HCT116 (cell line): ENCODE measurements at regions not wholly inside any gene's neighbourhood (a gene's known extent, or its start where the extent isn't known, plus 50 kb on each side); places are given as distances from the start of the nearest gene placed in this dataset.

Experiments
- ATAC-seq: fragments of 200-7000 bp; cut with Tn5 transposase; 2 replicates; pipeline ENCODE4 v1.9.1; 2020; ENCODE audit warnings: mild to moderate bottlenecking, moderate library complexity
- BruUV-seq: library from RNA; stranded (reverse); fragments of 400-500 nt; replicated peaks from 2 replicates; lab custom pipeline; 2021; lab: Mats Ljungman, UMichigan
- CTCF ChIA-PET: fragments of 300-600 bp; sonication (Branson Sonifier 250); formaldehyde crosslinking; loops from one replicate; lab custom pipeline; 2021; ENCODE audit warnings: antibody characterized with exemption; lab: Charles Lee
- POLR2A ChIA-PET: fragments of 300-600, 350-600 bp; sonication (Branson Sonifier 250); formaldehyde crosslinking; loops from one replicate; lab custom pipeline; 2021; ENCODE audit warnings: antibody characterized with exemption; lab: Charles Lee
- RAD21 ChIA-PET, 2 experiments: fragments of 300-600 bp; sonication (Branson Sonifier 250); formaldehyde crosslinking; loops; one replicate each; lab custom pipeline; 2023; ENCODE audit warnings: low total read pairs in 2 of 2; ENCODE audit not compliant: uncharacterized antibody in 2 of 2, unreplicated experiment in 2 of 2, low non-redundant PET in 1 of 2; lab: Charles Lee
- DNase-seq: peaks from one replicate; pipeline ENCODE4 v3.0.0-alpha.2; 2010; ENCODE audit warnings: low read depth, low spot score
- H2AFZ ChIP-seq: fragments of 200-600 bp; shearing (Covaris generic), sonication (generic); 2 replicates; pipeline ENCODE4 v1.6.1; 2017; ENCODE audit warnings: low read depth, mixed run types, mixed read lengths, antibody characterized with exemption, low read length; ENCODE audit not compliant: poor library complexity, severe bottlenecking
- H3K27ac ChIP-seq: 2 replicates; pipeline ENCODE4 v1.5.1; 2012; ENCODE audit warnings: low read depth, low read length
- H3K27me3 ChIP-seq: fragments of 200-600 bp; sonication (generic); 2 replicates; pipeline ENCODE4 v1.6.1; 2016; ENCODE audit warnings: mixed run types, low read length, mixed read lengths; ENCODE audit not compliant: insufficient read depth
- H3K36me3 ChIP-seq, 2 experiments: fragments of 200-500 bp in 1 of 2; fragments of 200-600 bp in 1 of 2; sonication (Bioruptor generic) in 1 of 2; sonication (generic) in 1 of 2; 2 replicates each; pipeline versions ENCODE4 v1.5.1 to v1.6.1; 2014 to 2016; ENCODE audit warnings: low read length in 2 of 2, inconsistent platforms in 1 of 2, mixed read lengths in 1 of 2, mixed run types in 1 of 2; ENCODE audit not compliant: insufficient read depth in 2 of 2, control insufficient read depth in 1 of 2
- H3K4me1 ChIP-seq, 2 experiments: fragments of 200-600 bp in 1 of 2; sonication (generic) in 1 of 2; 2 replicates each; pipeline versions ENCODE4 v1.5.1 to v1.6.1; 2012 to 2017; ENCODE audit warnings: low read length in 2 of 2, inconsistent platforms in 1 of 2, mild to moderate bottlenecking in 1 of 2, mixed read lengths in 1 of 2, mixed run types in 1 of 2, moderate library complexity in 1 of 2; ENCODE audit not compliant: insufficient read depth in 2 of 2, control insufficient read depth in 1 of 2
- H3K4me2 ChIP-seq: fragments of 200-600 bp; sonication (generic); 2 replicates; pipeline ENCODE4 v1.6.1; 2017; ENCODE audit warnings: mixed run types, low read length, mixed read lengths
- H3K4me3 ChIP-seq, 2 experiments: fragments of 200-600 bp in 1 of 2; sonication (generic) in 1 of 2; replicated peaks in 1 of 2; 2 replicates each; pipeline ENCODE4 v1.5.1; 2011 to 2016; ENCODE audit warnings: low read length in 2 of 2, control low read depth in 1 of 2, low read depth in 1 of 2, mild to moderate bottlenecking in 1 of 2, mixed read lengths in 1 of 2, mixed run types in 1 of 2
- H3K79me2 ChIP-seq: fragments of 200-600 bp; sonication (generic); 2 replicates; pipeline ENCODE4 v1.6.1; 2017; ENCODE audit warnings: mild to moderate bottlenecking, mixed run types, low read length, moderate library complexity, mixed read lengths; ENCODE audit not compliant: insufficient read depth
- H3K9ac ChIP-seq: fragments of 200-600 bp; sonication (generic); 2 replicates; pipeline ENCODE4 v1.6.1; 2016; ENCODE audit warnings: low read length, mixed read lengths
- H3K9me2 ChIP-seq: fragments of 200-600 bp; sonication (generic), shearing (Covaris generic); 2 replicates; pipeline ENCODE4 v1.6.1; 2017; ENCODE audit warnings: mixed run types, mild to moderate bottlenecking, moderate library complexity; ENCODE audit not compliant: insufficient read depth
- H3K9me3 ChIP-seq, 2 experiments: fragments of 200-500 bp in 1 of 2; fragments of 200-600 bp in 1 of 2; sonication (Bioruptor generic) in 1 of 2; sonication (generic) in 1 of 2; 2 replicates each; pipeline ENCODE4 v1.6.1; 2014 to 2017; ENCODE audit warnings: low read length in 2 of 2, mixed read lengths in 2 of 2, inconsistent platforms in 1 of 2, low read depth in 1 of 2, mild to moderate bottlenecking in 1 of 2, mixed run types in 1 of 2, moderate library complexity in 1 of 2; ENCODE audit not compliant: control insufficient read depth in 1 of 2, insufficient read depth in 1 of 2
- H4K20me1 ChIP-seq: fragments of 200-600 bp; sonication (generic), shearing (Covaris generic); 2 replicates; pipeline ENCODE4 v1.6.1; 2017; ENCODE audit warnings: mixed run types, mild to moderate bottlenecking, moderate library complexity; ENCODE audit not compliant: insufficient read depth
- CEBPB ChIP-seq: IDR thresholded peaks from 2 replicates; pipeline ENCODE4 v1.6.1; 2012; ENCODE audit warnings: low read depth
- EGR1 ChIP-seq: IDR thresholded peaks from 2 replicates; pipeline ENCODE4 v1.6.1; 2012; ENCODE audit warnings: low read depth
- ELF1 ChIP-seq: IDR thresholded peaks from 2 replicates; pipeline ENCODE4 v1.6.1; 2012; ENCODE audit warnings: low read depth, borderline replicate concordance
- FOSL1 ChIP-seq: IDR thresholded peaks from 2 replicates; pipeline ENCODE4 v1.6.1; 2012; ENCODE audit warnings: low read depth
- JUND ChIP-seq: IDR thresholded peaks from 2 replicates; pipeline ENCODE4 v1.6.1; 2012
- MAX ChIP-seq: IDR thresholded peaks from 2 replicates; pipeline ENCODE4 v1.6.1; 2012
- POLR2A ChIP-seq: IDR thresholded peaks from 2 replicates; pipeline ENCODE4 v1.7.0; 2011; ENCODE audit warnings: borderline replicate concordance; ENCODE audit not compliant: insufficient read depth, insufficient read length; ENCODE audit errors: extremely low read depth
- POLR2AphosphoS5 ChIP-seq: IDR thresholded peaks from 2 replicates; pipeline ENCODE4 v1.6.1; 2011; ENCODE audit warnings: mild to moderate bottlenecking, low read depth, low read length, moderate library complexity
- SIN3A ChIP-seq: IDR thresholded peaks from 2 replicates; pipeline ENCODE4 v1.6.1; 2012; ENCODE audit warnings: low read depth
- SP1 ChIP-seq: IDR thresholded peaks from 2 replicates; pipeline ENCODE4 v1.6.1; 2012; ENCODE audit warnings: low read depth
- SRF ChIP-seq: IDR thresholded peaks from 2 replicates; pipeline ENCODE4 v1.6.1; 2012; ENCODE audit warnings: low read depth
- ZFX ChIP-seq: fragments of 450-650 bp; IDR thresholded peaks from 2 replicates; pipeline ENCODE4 v1.6.1; 2017
- ZNF274 ChIP-seq: fragments of 200-500 bp; sonication (Bioruptor generic); IDR thresholded peaks from 2 replicates; pipeline ENCODE4 v1.6.1; 2014; ENCODE audit warnings: mild to moderate bottlenecking, low read depth, low read length, inconsistent platforms
- intact Hi-C: fragments of 100-400 bp; cut with micrococcal nuclease; formaldehyde crosslinking; loops from 2 replicates; pipeline ENCODE4 v1.10.0; 2022
- TF ChIP-seq, protein P1 (sequence below): IDR thresholded peaks from 2 replicates; pipeline ENCODE4 v1.6.1; 2012; ENCODE audit warnings: low read depth

- H3K9me2 ChIP-seq = no peaks in the 10 kb centered on the region
- no peak overlapping the region for H3K4me2 ChIP-seq
- DNase-seq = no peak
- no peak overlapping the region for H3K27ac ChIP-seq
- no peaks in the 10 kb centered on the region for H3K27me3 ChIP-seq
- RAD21 ChIA-PET = no interaction called here
- POLR2A ChIA-PET = no interaction called here
- intact Hi-C loops = no loop called here
- CTCF ChIA-PET = no interaction called here
- no peak overlapping the region for H3K9ac ChIP-seq
- H3K36me3 ChIP-seq = no peaks in the 10 kb centered on the region
- no peak overlapping the region for H2AFZ ChIP-seq
- no peak overlapping the region for H3K4me3 ChIP-seq
- BruUV-seq = no TSS peak
- H3K79me2 ChIP-seq = no peaks in the 10 kb centered on the region
- no peak for ATAC-seq
- H3K9me3 ChIP-seq = no peaks in the 10 kb centered on the region
- TF ChIP-seq POLR2A = no peak
- TF ChIP-seq ZFX = no peak
- TF ChIP-seq ZNF274 = no peak
- no peak for TF ChIP-seq SRF
- no peak for TF ChIP-seq SP1
- no peak for TF ChIP-seq FOSL1
- no peak for TF ChIP-seq SIN3A
- TF ChIP-seq ELF1 = no peak
- TF ChIP-seq, protein P1, sequence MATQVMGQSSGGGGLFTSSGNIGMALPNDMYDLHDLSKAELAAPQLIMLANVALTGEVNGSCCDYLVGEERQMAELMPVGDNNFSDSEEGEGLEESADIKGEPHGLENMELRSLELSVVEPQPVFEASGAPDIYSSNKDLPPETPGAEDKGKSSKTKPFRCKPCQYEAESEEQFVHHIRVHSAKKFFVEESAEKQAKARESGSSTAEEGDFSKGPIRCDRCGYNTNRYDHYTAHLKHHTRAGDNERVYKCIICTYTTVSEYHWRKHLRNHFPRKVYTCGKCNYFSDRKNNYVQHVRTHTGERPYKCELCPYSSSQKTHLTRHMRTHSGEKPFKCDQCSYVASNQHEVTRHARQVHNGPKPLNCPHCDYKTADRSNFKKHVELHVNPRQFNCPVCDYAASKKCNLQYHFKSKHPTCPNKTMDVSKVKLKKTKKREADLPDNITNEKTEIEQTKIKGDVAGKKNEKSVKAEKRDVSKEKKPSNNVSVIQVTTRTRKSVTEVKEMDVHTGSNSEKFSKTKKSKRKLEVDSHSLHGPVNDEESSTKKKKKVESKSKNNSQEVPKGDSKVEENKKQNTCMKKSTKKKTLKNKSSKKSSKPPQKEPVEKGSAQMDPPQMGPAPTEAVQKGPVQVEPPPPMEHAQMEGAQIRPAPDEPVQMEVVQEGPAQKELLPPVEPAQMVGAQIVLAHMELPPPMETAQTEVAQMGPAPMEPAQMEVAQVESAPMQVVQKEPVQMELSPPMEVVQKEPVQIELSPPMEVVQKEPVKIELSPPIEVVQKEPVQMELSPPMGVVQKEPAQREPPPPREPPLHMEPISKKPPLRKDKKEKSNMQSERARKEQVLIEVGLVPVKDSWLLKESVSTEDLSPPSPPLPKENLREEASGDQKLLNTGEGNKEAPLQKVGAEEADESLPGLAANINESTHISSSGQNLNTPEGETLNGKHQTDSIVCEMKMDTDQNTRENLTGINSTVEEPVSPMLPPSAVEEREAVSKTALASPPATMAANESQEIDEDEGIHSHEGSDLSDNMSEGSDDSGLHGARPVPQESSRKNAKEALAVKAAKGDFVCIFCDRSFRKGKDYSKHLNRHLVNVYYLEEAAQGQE = no peak
- no peak for TF ChIP-seq JUND
- TF ChIP-seq MAX = no peak
- no peak for TF ChIP-seq POLR2AphosphoS5
- no peak for TF ChIP-seq EGR1
- no peak for TF ChIP-seq CEBPB
- H3K4me1 ChIP-seq = no peaks in the 10 kb centered on the region
- no peaks in the 10 kb centered on the region for H4K20me1 ChIP-seq
Measured at GRCh38 chr1:209086486-209087192, 496.9 kb upstream of the CAMK1G start.
